GM10266 (cell line): ENCODE measurements at regions not wholly inside any gene's neighbourhood (a gene's known extent, or its start where the extent isn't known, plus 50 kb on each side); places are given as distances from the start of the nearest gene placed in this dataset.

Experiments
- DNase-seq: peaks from one replicate; pipeline ENCODE4 v3.0.0; 2012; ENCODE audit errors: extremely low spot score
- TF ChIP-seq, protein P1 (sequence below): IDR thresholded peaks from 2 replicates; pipeline ENCODE4 v1.5.1; 2012; ENCODE audit warnings: mild to moderate bottlenecking, low read depth; ENCODE audit not compliant: control insufficient read depth, insufficient read depth; ENCODE audit errors: missing control alignments

DNA sequence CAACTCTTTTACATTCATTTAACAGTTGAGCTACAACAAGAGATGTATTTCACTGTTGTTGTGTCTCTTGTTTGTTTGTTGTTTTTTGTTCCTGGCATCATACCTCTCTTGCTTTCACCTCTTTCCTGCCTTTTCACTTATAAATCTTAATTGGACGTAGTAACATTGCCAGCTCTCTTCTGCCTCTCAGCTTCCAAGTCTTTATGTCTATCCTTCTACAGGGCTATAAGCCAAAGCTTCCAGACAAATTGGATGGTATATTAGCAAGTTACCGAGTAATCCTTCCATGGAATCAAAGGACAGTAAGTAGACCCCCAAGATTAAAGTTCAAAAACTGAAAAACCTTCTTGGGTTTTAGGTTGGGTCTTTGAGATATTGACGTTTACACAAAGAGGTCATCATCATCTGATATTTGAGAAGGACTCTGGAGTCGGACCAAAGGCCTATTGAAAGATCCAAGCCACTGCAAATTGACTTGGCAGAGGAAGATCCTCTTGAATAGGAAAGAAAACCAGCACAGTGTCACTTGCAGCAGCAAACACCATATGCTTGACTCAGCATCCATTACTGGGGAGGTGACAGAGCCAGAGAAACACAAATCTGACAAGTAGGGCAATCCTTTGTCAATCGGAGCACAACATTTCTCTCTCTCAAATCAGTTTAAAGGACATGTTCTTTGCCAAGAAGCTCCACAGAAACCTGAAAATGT, 648.5 kb upstream of the NR2F2 start:
- DNase-seq = no peak
- TF ChIP-seq, protein P1, sequence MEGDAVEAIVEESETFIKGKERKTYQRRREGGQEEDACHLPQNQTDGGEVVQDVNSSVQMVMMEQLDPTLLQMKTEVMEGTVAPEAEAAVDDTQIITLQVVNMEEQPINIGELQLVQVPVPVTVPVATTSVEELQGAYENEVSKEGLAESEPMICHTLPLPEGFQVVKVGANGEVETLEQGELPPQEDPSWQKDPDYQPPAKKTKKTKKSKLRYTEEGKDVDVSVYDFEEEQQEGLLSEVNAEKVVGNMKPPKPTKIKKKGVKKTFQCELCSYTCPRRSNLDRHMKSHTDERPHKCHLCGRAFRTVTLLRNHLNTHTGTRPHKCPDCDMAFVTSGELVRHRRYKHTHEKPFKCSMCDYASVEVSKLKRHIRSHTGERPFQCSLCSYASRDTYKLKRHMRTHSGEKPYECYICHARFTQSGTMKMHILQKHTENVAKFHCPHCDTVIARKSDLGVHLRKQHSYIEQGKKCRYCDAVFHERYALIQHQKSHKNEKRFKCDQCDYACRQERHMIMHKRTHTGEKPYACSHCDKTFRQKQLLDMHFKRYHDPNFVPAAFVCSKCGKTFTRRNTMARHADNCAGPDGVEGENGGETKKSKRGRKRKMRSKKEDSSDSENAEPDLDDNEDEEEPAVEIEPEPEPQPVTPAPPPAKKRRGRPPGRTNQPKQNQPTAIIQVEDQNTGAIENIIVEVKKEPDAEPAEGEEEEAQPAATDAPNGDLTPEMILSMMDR = no peak

DNA sequence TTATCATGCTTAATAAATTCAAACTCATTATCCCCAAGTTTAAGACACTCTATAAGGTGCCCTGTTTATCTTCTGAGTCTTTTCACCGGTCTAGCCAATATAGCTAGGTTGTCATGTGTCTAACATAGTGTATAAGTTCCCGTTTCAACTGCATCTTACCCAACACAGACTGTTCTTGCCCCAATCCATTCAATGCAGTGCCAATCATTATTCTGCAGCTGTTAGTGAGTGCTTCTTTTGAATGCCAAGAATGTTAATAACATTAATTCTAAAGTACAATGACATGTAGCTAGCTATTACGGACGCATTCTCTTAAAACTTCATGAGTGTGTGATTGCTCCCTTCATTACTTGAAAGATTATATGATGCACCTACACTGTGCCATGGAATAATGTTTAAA, 646.4 kb upstream of the NR2F2 start:
- TF ChIP-seq, protein P1 = no peak
- no peak for DNase-seq

DNA sequence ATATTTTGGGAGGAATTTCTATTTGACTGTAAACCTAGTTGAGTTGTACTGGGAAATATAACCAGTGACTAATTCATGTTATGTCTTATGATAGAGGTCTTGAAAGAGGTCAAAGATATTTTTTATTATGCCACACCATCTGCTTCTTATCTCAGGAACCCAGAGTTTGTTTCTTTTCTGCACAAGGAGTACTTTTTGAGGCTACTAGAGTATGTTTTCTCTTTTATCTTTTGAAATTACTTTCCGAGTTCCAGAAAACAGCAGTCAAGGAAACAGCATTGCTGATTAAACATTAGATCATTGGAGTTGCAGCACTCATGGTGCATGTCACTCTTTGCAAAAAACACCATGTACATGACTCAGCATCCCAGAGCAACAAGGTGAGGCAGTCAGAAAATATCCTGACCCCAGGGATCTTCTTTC, 645.8 kb upstream of the NR2F2 start:
- DNase-seq = no peak
- TF ChIP-seq, protein P1 = no peak

DNA sequence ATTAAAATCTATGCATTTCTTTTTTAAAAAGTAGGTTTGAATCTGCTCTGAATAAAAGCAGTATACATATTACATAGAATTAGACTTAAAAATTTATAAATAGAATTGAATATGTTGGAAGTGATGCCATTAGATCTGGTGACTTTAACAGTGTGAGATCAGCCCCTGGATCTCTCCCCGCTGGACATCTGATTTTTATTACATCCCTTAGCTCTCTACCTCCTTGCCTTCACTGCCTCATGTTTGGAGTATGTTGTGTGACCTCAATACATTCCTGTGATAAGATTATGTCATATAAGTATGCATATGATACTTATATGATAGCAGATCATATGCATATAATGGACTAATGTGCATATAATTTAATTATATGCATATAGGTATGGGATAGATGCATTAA, 643.4 kb upstream of the NR2F2 start:
- TF ChIP-seq, protein P1 = no peak
- no peak for DNase-seq

DNA sequence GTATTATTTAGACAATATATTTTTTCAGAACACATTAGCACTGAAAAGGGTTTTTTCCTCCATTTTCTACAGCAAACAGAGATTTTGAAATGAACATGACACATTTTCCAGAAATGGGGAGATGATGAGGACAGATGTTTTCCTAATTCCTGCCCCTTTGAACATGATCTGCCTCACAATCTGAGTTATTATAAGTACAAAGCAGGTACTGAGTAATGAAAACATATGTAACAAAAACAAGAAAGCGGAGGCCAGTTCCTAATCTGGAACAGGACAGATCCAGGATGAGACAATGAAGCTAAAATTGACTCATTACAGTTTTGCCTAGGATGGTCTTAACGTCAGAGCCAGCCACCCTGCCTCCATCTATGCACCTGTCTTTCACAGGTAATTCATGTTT, 642.8 kb upstream of the NR2F2 start:
- TF ChIP-seq, protein P1 = no peak
- DNase-seq = no peak

DNA sequence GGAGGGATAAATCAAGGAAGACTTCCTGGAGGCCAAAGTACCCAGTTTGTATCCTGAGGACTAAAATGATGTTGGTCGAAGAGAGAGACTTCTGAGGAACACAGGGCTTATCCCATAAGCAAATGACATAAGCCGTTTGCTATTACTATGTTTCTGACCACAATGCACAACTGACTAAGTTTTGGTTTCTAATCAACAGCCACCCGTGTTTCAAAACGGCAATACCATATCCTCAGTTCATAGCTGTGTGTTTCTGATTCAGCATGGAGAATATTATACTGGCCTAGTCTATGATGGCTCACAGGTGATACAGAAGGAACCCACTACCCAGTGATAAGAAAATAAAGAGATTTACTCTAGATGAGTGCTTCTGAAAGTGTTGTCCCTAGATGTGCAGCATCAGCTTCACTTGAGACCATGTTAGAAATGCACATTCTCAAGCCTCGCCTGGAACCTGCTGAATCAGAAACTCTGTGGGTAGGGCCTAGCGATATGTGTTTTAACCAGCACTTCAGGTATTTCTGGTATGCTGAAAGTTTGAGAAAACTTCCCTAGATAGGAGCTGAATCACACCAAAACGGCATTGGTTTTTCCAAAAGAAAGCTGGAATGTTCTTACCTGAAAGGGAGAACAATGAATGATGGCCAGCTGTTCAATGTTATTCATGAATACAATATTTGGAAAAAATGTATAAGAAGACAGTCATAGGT, 639.7 kb upstream of the NR2F2 start:
- peak; percentile 19 for DNase-seq
- TF ChIP-seq, protein P1 = no peak

DNA sequence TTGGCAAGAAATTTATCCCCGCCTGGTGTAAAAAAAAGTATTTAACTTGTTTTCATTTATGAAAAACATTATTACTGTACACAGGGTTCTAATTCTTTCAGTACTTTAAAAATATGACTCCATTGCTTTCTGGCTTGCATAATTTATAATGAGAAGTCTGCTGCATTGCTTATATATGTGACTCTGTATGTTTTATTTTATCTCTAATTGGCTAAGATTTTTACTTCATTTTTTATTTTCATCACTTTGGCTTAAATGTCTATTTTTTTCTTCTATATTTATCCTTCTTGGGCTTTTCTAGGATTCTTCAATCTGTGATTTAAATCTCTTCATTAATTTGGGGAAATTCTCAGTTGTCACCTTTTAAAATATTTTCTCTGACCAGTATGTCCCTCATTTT, 636.6 kb upstream of the NR2F2 start:
- DNase-seq = no peak
- TF ChIP-seq, protein P1 = no peak
